ENCODE measurements at regions not wholly inside any gene's neighbourhood (a gene's known extent, or its start where the extent isn't known, plus 50 kb on each side); places are given as distances from the start of the nearest gene placed in this dataset.

DNA sequence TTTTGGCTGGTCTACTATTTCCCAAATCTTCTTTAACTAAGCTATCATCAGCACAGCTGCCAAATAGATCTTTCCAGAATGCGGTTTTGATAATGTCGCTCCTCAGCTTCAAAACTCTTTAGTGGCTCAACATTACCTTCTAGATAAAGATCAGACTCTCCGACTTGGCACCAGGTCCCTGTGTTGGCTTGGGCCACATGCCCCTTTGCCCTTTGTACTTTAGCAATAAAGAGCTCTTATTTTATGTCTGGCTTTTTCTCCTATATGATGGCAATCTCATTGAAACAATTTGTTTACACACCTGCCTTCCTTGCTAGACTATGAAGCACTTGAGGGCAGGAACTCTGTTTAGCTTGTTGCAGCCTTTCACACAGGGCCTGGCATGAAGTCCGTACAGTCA is 128.9 kb upstream of the GATA6 start:
- Histone ChIP-seq H3K4me1 (ENCODE audit: low read depth) (peaks cover 5% of the 10 kb centered on the region), H3K36me3 (no peaks in the 10 kb centered on the region), H3K9me3 (ENCODE audit: low read depth) (no peaks in the 10 kb centered on the region), H3K4me3 (no peak overlapping the region), H3K27ac (no peak overlapping the region), H3K27me3 (no peaks in the 10 kb centered on the region)
- TF ChIP-seq CTCF (IDR thresholded peaks at IDR 0.05; ENCODE audit: low read depth, low read length): no peak
- DNase-seq (ENCODE audit: low read depth in 1 of 2, low spot score in 1 of 2): no peak

DNA sequence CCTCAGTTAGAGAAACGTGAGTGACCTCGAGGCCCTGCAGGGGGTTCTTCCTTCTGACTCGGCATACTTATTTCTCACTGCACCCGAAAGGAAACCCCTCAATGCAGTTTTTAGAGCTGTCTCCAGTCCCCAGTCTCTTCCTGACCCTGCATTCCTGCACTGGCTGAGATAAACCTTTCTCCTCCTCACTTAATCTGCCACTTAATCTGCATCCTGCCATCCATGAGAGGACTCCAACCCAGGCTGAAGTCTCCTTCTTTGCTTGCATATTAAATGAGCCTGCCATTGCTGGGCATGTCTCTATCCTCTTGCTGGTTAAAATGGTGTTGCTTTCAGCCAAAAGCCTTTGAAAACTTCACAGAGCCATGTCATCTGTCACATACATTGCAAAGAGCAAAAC is 125.6 kb upstream of the GATA6 start:
- Histone ChIP-seq H3K4me1 (ENCODE audit: low read depth) (peaks cover 5% of the 10 kb centered on the region), H3K36me3 (no peaks in the 10 kb centered on the region), H3K27ac (no peak overlapping the region), H3K9me3 (ENCODE audit: low read depth) (no peaks in the 10 kb centered on the region), H3K4me3 (no peak overlapping the region), H3K27me3 (no peaks in the 10 kb centered on the region)
- TF ChIP-seq CTCF (IDR thresholded peaks at IDR 0.05; ENCODE audit: low read depth, low read length): no peak
- no peak for DNase-seq (ENCODE audit: low read depth in 1 of 2, low spot score in 1 of 2)

- Histone ChIP-seq H3K9me3 (ENCODE audit: low read depth) (no peaks in the 10 kb centered on the region), H3K4me3 (no peak overlapping the region), H3K36me3 (no peaks in the 10 kb centered on the region), H3K27me3 (no peaks in the 10 kb centered on the region), H3K4me1 (ENCODE audit: low read depth) (peaks cover 5% of the 10 kb centered on the region), H3K27ac (no peak overlapping the region)
- no peak for DNase-seq (ENCODE audit: low read depth in 1 of 2, low spot score in 1 of 2)
- no peak for TF ChIP-seq CTCF (IDR thresholded peaks at IDR 0.05; ENCODE audit: low read depth, low read length)
Observed at GRCh38 chr18:22044474-22045220, 124.7 kb upstream of the GATA6 start.

- Histone ChIP-seq H3K4me1 (ENCODE audit: low read depth) (peaks cover 5% of the 10 kb centered on the region), H3K36me3 (no peaks in the 10 kb centered on the region), H3K27me3 (no peaks in the 10 kb centered on the region), H3K27ac (no peak overlapping the region), H3K4me3 (no peak overlapping the region), H3K9me3 (ENCODE audit: low read depth) (no peaks in the 10 kb centered on the region)
- TF ChIP-seq CTCF (IDR thresholded peaks at IDR 0.05; ENCODE audit: low read depth, low read length): no peak
- no peak for DNase-seq (ENCODE audit: low read depth in 1 of 2, low spot score in 1 of 2)
Observed at GRCh38 chr18:22045221-22045918, 124.0 kb upstream of the GATA6 start.

DNA sequence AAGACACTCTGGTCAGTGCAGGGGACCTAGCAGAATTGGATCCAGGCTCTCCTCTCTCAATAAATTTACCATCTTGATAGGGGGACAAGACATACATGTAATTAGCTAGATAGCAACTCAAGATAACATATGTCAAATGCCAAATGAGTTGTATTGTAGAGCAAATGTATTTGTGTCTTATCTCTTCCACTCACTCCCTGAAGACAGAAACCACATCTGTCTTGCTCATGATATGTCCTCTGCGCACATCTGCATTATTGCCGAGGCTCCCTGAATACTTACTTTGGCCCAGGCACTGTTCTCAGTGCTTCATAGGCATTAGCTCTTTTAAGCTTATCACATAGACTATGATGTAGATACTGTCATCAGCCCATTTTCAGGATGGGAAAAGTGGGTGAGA is 122.9 kb upstream of the GATA6 start:
- H3K9me3 ChIP-seq (ENCODE audit: low read depth): no peaks in the 10 kb centered on the region
- no peak for DNase-seq (ENCODE audit: low read depth in 1 of 2, low spot score in 1 of 2)
- no peaks in the 10 kb centered on the region for H3K36me3 ChIP-seq
- no peak overlapping the region for H3K4me3 ChIP-seq
- TF ChIP-seq CTCF (IDR thresholded peaks at IDR 0.05; ENCODE audit: low read depth, low read length): no peak
- H3K27ac ChIP-seq: no peak overlapping the region
- no peaks in the 10 kb centered on the region for H3K27me3 ChIP-seq
- peaks cover 9% of the 10 kb centered on the region for H3K4me1 ChIP-seq (ENCODE audit: low read depth)
